CD8-positive, alpha-beta memory T cell (primary cell): ENCODE measurements at regions not wholly inside any gene's neighbourhood (a gene's known extent, or its start where the extent isn't known, plus 50 kb on each side); places are given as distances from the start of the nearest gene placed in this dataset.

ENCODE experiments used
- CTCF ChIA-PET: fragments of 350-600 bp; sonication (Branson Sonifier 250); formaldehyde crosslinking; loops from one replicate; lab custom pipeline; 2021; ENCODE audit warnings: antibody characterized with exemption; lab: Charles Lee
- POLR2A ChIA-PET: fragments of 350-600 bp; sonication (Branson Sonifier 250); formaldehyde crosslinking; loops from one replicate; lab custom pipeline; 2021; ENCODE audit warnings: antibody characterized with exemption; lab: Charles Lee
- DNase-seq, 5 donors: peaks; one replicate each; pipeline versions ENCODE4 v3.0.0 to v3.0.0-alpha.2; 2020 to 2022; ENCODE audit warnings: mixed read lengths in 1 of 5
- H3K27ac ChIP-seq: one replicate; pipeline ENCODE4 v1.7.0; 2013; ENCODE audit warnings: low read depth, mild to moderate bottlenecking, low read length, moderate library complexity
- H3K27me3 ChIP-seq: 2 replicates; pipeline ENCODE4 v1.7.0; 2013; ENCODE audit warnings: low read length, mild to moderate bottlenecking; ENCODE audit not compliant: insufficient read depth, poor library complexity, severe bottlenecking
- H3K36me3 ChIP-seq: 2 replicates; pipeline ENCODE4 v1.7.0; 2013; ENCODE audit warnings: mild to moderate bottlenecking, low read length, moderate library complexity; ENCODE audit not compliant: insufficient read depth
- H3K4me1 ChIP-seq: 2 replicates; pipeline ENCODE4 v1.7.0; 2013; ENCODE audit warnings: mild to moderate bottlenecking, low read length, moderate library complexity; ENCODE audit not compliant: insufficient read depth
- H3K4me3 ChIP-seq: 2 replicates; pipeline ENCODE4 v1.7.0; 2013; ENCODE audit warnings: mild to moderate bottlenecking, low read length
- H3K9me3 ChIP-seq: 2 replicates; pipeline ENCODE4 v1.7.0; 2013; ENCODE audit warnings: mild to moderate bottlenecking, low read length
- H3K27ac Mint-ChIP-seq, 8 donors: one replicate each; pipeline ENCODE4 v1.8.0; 2020 to 2021; ENCODE audit warnings: mixed read lengths in 8 of 8, mild to moderate bottlenecking in 6 of 8, inconsistent platforms in 3 of 8, moderate library complexity in 3 of 8
- H3K27me3 Mint-ChIP-seq, 2 donors: one replicate each; pipeline ENCODE4 v1.8.0; 2020 to 2021; ENCODE audit warnings: mixed read lengths in 2 of 2, mild to moderate bottlenecking in 1 of 2, moderate library complexity in 1 of 2
- H3K36me3 Mint-ChIP-seq, 3 donors: one replicate each; pipeline ENCODE4 v1.8.0; 2020 to 2021; ENCODE audit warnings: mixed read lengths in 3 of 3, inconsistent platforms in 1 of 3, mild to moderate bottlenecking in 1 of 3
- H3K4me1 Mint-ChIP-seq, 3 donors: one replicate each; pipeline ENCODE4 v1.8.0; 2020 to 2021; ENCODE audit warnings: mixed read lengths in 3 of 3, inconsistent platforms in 1 of 3, mild to moderate bottlenecking in 1 of 3
- H3K4me3 Mint-ChIP-seq, 7 donors: one replicate each; pipeline ENCODE4 v1.8.0; 2020 to 2021; ENCODE audit warnings: mixed read lengths in 7 of 7, mild to moderate bottlenecking in 6 of 7, moderate library complexity in 4 of 7, inconsistent platforms in 2 of 7
- H3K9me3 Mint-ChIP-seq, 5 donors: one replicate each; pipeline ENCODE4 v1.8.0; 2020 to 2022; ENCODE audit warnings: mixed read lengths in 5 of 5, mild to moderate bottlenecking in 3 of 5, moderate library complexity in 2 of 5, inconsistent platforms in 1 of 5

GRCh38 chr6:113304116-113304515 is 553.0 kb upstream of the MARCKS start:
- Histone ChIP-seq H3K36me3 (no peaks in the 10 kb centered on the region), H3K4me1 (no peaks in the 10 kb centered on the region), H3K27me3 (no peaks in the 10 kb centered on the region), H3K4me3 (no peak overlapping the region), H3K9me3 (no peaks in the 10 kb centered on the region), H3K27ac (no peak overlapping the region)
- peaks cover 0 to 8% (median 1%) of the 10 kb centered on the region in 5 donors for H3K9me3 Mint-ChIP-seq
- H3K27ac Mint-ChIP-seq = no peak overlapping the region
- DNase-seq = no peak
- POLR2A ChIA-PET = no interaction called here
- no peaks in the 10 kb centered on the region for H3K4me1 Mint-ChIP-seq
- no peaks in the 10 kb centered on the region for H3K27me3 Mint-ChIP-seq
- no peak overlapping the region for H3K4me3 Mint-ChIP-seq
- CTCF ChIA-PET = no interaction called here
- H3K36me3 Mint-ChIP-seq = no peaks in the 10 kb centered on the region

- no peaks in the 10 kb centered on the region for H3K27me3 ChIP-seq
- H3K4me1 ChIP-seq = no peaks in the 10 kb centered on the region
- POLR2A ChIA-PET = no interaction called here
- Mint-ChIP-seq H3K4me1 (no peaks in the 10 kb centered on the region), H3K27me3 (no peaks in the 10 kb centered on the region), H3K9me3 (peaks cover 0 to 4% (median 2%) of the 10 kb centered on the region in 5 donors), H3K4me3 (no peak overlapping the region), H3K27ac (no peak overlapping the region), H3K36me3 (no peaks in the 10 kb centered on the region)
- H3K27ac ChIP-seq = no peak overlapping the region
- DNase-seq = peak in 3 of 5 donors; percentile 0 to 43 (median 6)
- no peaks in the 10 kb centered on the region for H3K36me3 ChIP-seq
- H3K4me3 ChIP-seq = no peak overlapping the region
- no peaks in the 10 kb centered on the region for H3K9me3 ChIP-seq
- CTCF ChIA-PET = interaction anchor here (1.0 kb wide), 1 partner anchor 553 kb away, joined by 3 read pairs; no protein-coding TSS in a partner anchor
These were observed 550.5 kb upstream of the MARCKS start for GRCh38 chr6:113306552-113307145.

- Mint-ChIP-seq H3K4me3 (no peak overlapping the region), H3K36me3 (no peaks in the 10 kb centered on the region), H3K4me1 (no peaks in the 10 kb centered on the region), H3K9me3 (peaks cover 0 to 3% (median 0%) of the 10 kb centered on the region in 5 donors), H3K27ac (no peak overlapping the region), H3K27me3 (peaks cover 0 to 2% of the 10 kb centered on the region in 2 donors)
- no peaks in the 10 kb centered on the region for H3K36me3 ChIP-seq
- no peaks in the 10 kb centered on the region for H3K9me3 ChIP-seq
- no peaks in the 10 kb centered on the region for H3K4me1 ChIP-seq
- no peak for DNase-seq
- CTCF ChIA-PET = no interaction called here
- POLR2A ChIA-PET = no interaction called here
- no peak overlapping the region for H3K27ac ChIP-seq
- H3K27me3 ChIP-seq = no peaks in the 10 kb centered on the region
- no peak overlapping the region for H3K4me3 ChIP-seq
These were observed 548.9 kb upstream of the MARCKS start for GRCh38 chr6:113308266-113308665.

GRCh38 chr6:113313841-113314240 is 543.3 kb upstream of the MARCKS start:
- Mint-ChIP-seq H3K4me3 (no peak overlapping the region), H3K27me3 (peaks cover 0 to 2% of the 10 kb centered on the region in 2 donors), H3K27ac (no peak overlapping the region), H3K36me3 (no peaks in the 10 kb centered on the region), H3K9me3 (peaks cover 0 to 2% (median 0%) of the 10 kb centered on the region in 5 donors), H3K4me1 (no peaks in the 10 kb centered on the region)
- ChIA-PET POLR2A (no interaction called here), CTCF (no interaction called here)
- Histone ChIP-seq H3K4me3 (no peak overlapping the region), H3K36me3 (no peaks in the 10 kb centered on the region), H3K9me3 (no peaks in the 10 kb centered on the region), H3K27me3 (no peaks in the 10 kb centered on the region), H3K4me1 (no peaks in the 10 kb centered on the region), H3K27ac (no peak overlapping the region)
- no peak for DNase-seq

GRCh38 chr6:113315165-113315564 is 542.0 kb upstream of the MARCKS start:
- no peak overlapping the region for H3K4me3 ChIP-seq
- H3K4me1 ChIP-seq = no peaks in the 10 kb centered on the region
- no peak overlapping the region for H3K27ac Mint-ChIP-seq
- peaks cover 0 to 2% of the 10 kb centered on the region in 2 donors for H3K27me3 Mint-ChIP-seq
- no peaks in the 10 kb centered on the region for H3K4me1 Mint-ChIP-seq
- ChIA-PET POLR2A (no interaction called here), CTCF (no interaction called here)
- no peak overlapping the region for H3K27ac ChIP-seq
- no peaks in the 10 kb centered on the region for H3K9me3 ChIP-seq
- no peak overlapping the region for H3K4me3 Mint-ChIP-seq
- H3K36me3 Mint-ChIP-seq = no peaks in the 10 kb centered on the region
- H3K27me3 ChIP-seq = no peaks in the 10 kb centered on the region
- H3K36me3 ChIP-seq = no peaks in the 10 kb centered on the region
- peaks cover 0 to 5% (median 0%) of the 10 kb centered on the region in 5 donors for H3K9me3 Mint-ChIP-seq
- DNase-seq = no peak

- Mint-ChIP-seq H3K4me3 (no peak overlapping the region), H3K27ac (no peak overlapping the region), H3K27me3 (peaks cover 0 to 2% of the 10 kb centered on the region in 2 donors), H3K9me3 (peaks cover 0 to 5% (median 0%) of the 10 kb centered on the region in 5 donors), H3K4me1 (no peaks in the 10 kb centered on the region), H3K36me3 (no peaks in the 10 kb centered on the region)
- DNase-seq = no peak
- no peaks in the 10 kb centered on the region for H3K36me3 ChIP-seq
- H3K9me3 ChIP-seq = no peaks in the 10 kb centered on the region
- ChIA-PET POLR2A (no interaction called here), CTCF (no interaction called here)
- no peaks in the 10 kb centered on the region for H3K4me1 ChIP-seq
- H3K4me3 ChIP-seq = no peak overlapping the region
- no peaks in the 10 kb centered on the region for H3K27me3 ChIP-seq
- H3K27ac ChIP-seq = no peak overlapping the region
These were observed 541.3 kb upstream of the MARCKS start for GRCh38 chr6:113315879-113316278.

- no peaks in the 10 kb centered on the region for H3K9me3 ChIP-seq
- POLR2A ChIA-PET = no interaction called here
- no peak overlapping the region for H3K4me3 ChIP-seq
- H3K36me3 Mint-ChIP-seq = no peaks in the 10 kb centered on the region
- no peaks in the 10 kb centered on the region for H3K27me3 ChIP-seq
- peaks cover 0 to 8% (median 0%) of the 10 kb centered on the region in 5 donors for H3K9me3 Mint-ChIP-seq
- H3K27ac Mint-ChIP-seq = no peak overlapping the region
- H3K27me3 Mint-ChIP-seq = no peaks in the 10 kb centered on the region
- H3K4me1 Mint-ChIP-seq = no peaks in the 10 kb centered on the region
- CTCF ChIA-PET = no interaction called here
- H3K4me1 ChIP-seq = no peaks in the 10 kb centered on the region
- no peak overlapping the region for H3K4me3 Mint-ChIP-seq
- no peak for DNase-seq
- H3K27ac ChIP-seq = no peak overlapping the region
- H3K36me3 ChIP-seq = no peaks in the 10 kb centered on the region
These were observed 539.7 kb upstream of the MARCKS start for GRCh38 chr6:113317442-113317841.

- ChIA-PET CTCF (no interaction called here), POLR2A (no interaction called here)
- no peak overlapping the region for H3K4me3 Mint-ChIP-seq
- Histone ChIP-seq H3K4me1 (no peaks in the 10 kb centered on the region), H3K36me3 (no peaks in the 10 kb centered on the region), H3K27ac (no peak overlapping the region), H3K4me3 (no peak overlapping the region), H3K9me3 (no peaks in the 10 kb centered on the region), H3K27me3 (no peaks in the 10 kb centered on the region)
- H3K27ac Mint-ChIP-seq = no peak overlapping the region
- no peaks in the 10 kb centered on the region for H3K27me3 Mint-ChIP-seq
- H3K9me3 Mint-ChIP-seq = peaks cover 0 to 8% (median 0%) of the 10 kb centered on the region in 5 donors
- no peak for DNase-seq
- H3K4me1 Mint-ChIP-seq = no peaks in the 10 kb centered on the region
- H3K36me3 Mint-ChIP-seq = no peaks in the 10 kb centered on the region
These were observed 539.1 kb upstream of the MARCKS start for GRCh38 chr6:113317891-113318574.
